B cell (primary cell): ENCODE measurements at regions not wholly inside any gene's neighbourhood (a gene's known extent, or its start where the extent isn't known, plus 50 kb on each side); places are given as distances from the start of the nearest gene placed in this dataset.

Source experiments
- EZH2 ChIP-seq: IDR thresholded peaks from 2 replicates; pipeline ENCODE4 v1.6.1; 2012; ENCODE audit warnings: borderline replicate concordance, low read depth, mild to moderate bottlenecking, moderate library complexity, low read length; ENCODE audit not compliant: insufficient read depth, poor library complexity, severe bottlenecking
- TF ChIP-seq, protein P1 (sequence below): fragments of 200-600 bp; IDR thresholded peaks from one replicate; pipeline ENCODE4 v1.8.0; 2022; ENCODE audit warnings: antibody characterized with exemption, mild to moderate bottlenecking

DNA sequence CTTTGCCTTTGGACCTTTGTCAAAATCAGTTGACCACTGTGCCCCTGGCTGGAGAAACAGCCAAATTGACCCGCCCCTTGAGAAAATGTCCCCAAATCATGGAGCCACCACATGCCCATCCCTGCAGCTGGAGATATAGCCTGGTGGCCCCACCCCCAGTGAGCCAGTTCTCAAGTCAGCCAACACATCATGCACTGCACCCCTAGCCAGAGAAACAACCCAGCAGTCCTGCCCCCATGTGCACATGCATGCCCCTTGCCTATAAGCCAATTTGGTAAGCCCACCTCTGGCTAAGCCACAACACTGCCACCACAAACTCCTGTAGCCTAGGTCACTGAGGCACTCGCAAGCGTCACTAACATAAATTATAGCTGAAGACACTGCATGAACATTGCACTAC is 174.2 kb upstream of the ECI2 start:
- TF ChIP-seq, protein P1, sequence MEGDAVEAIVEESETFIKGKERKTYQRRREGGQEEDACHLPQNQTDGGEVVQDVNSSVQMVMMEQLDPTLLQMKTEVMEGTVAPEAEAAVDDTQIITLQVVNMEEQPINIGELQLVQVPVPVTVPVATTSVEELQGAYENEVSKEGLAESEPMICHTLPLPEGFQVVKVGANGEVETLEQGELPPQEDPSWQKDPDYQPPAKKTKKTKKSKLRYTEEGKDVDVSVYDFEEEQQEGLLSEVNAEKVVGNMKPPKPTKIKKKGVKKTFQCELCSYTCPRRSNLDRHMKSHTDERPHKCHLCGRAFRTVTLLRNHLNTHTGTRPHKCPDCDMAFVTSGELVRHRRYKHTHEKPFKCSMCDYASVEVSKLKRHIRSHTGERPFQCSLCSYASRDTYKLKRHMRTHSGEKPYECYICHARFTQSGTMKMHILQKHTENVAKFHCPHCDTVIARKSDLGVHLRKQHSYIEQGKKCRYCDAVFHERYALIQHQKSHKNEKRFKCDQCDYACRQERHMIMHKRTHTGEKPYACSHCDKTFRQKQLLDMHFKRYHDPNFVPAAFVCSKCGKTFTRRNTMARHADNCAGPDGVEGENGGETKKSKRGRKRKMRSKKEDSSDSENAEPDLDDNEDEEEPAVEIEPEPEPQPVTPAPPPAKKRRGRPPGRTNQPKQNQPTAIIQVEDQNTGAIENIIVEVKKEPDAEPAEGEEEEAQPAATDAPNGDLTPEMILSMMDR = no peak
- no peak for TF ChIP-seq EZH2
